Smooth muscle cell (in vitro differentiated cells): ENCODE measurements at regions not wholly inside any gene's neighbourhood (a gene's known extent, or its start where the extent isn't known, plus 50 kb on each side); places are given as distances from the start of the nearest gene placed in this dataset.

Source experiments
- DNase-seq: peaks from one replicate; lab custom pipeline; 2025; ENCODE audit not compliant: unreplicated experiment; lab: John Stamatoyannopoulos, UW
- H2AFZ ChIP-seq: fragments of 200-600 bp; sonication (generic); 2 replicates; pipeline ENCODE4 v1.6.0; 2016; ENCODE audit warnings: antibody characterized with exemption, low read depth, mild to moderate bottlenecking
- H3F3A ChIP-seq: fragments of 200-600 bp; sonication (generic); 2 replicates; pipeline ENCODE4 v1.6.0; 2017; ENCODE audit warnings: antibody characterized with exemption, low read depth
- H3K27ac ChIP-seq: fragments of 200-600 bp; sonication (generic); 2 replicates; pipeline ENCODE4 v1.5.1; 2016; ENCODE audit warnings: low read depth, mild to moderate bottlenecking
- H3K27me3 ChIP-seq: fragments of 200-600 bp; sonication (generic); 2 replicates; pipeline ENCODE4 v1.6.1; 2016; ENCODE audit warnings: low read depth, mild to moderate bottlenecking
- H3K36me3 ChIP-seq: fragments of 200-600 bp; sonication (generic); 2 replicates; pipeline ENCODE4 v1.5.1; 2016; ENCODE audit warnings: low read depth
- H3K4me1 ChIP-seq: fragments of 200-600 bp; sonication (generic); 2 replicates; pipeline ENCODE4 v1.5.1; 2016; ENCODE audit warnings: low read depth
- H3K4me2 ChIP-seq: fragments of 200-600 bp; sonication (generic); 2 replicates; pipeline ENCODE4 v1.6.0; 2016; ENCODE audit warnings: mild to moderate bottlenecking
- H3K4me3 ChIP-seq: fragments of 200-600 bp; sonication (generic); 2 replicates; pipeline ENCODE4 v1.5.1; 2016; ENCODE audit warnings: mild to moderate bottlenecking
- H3K79me2 ChIP-seq: fragments of 200-600 bp; sonication (generic); 2 replicates; pipeline ENCODE4 v1.6.0; 2016; ENCODE audit warnings: low read depth, mild to moderate bottlenecking
- H3K9ac ChIP-seq: fragments of 200-600 bp; sonication (generic); 2 replicates; pipeline ENCODE4 v1.6.0; 2016; ENCODE audit warnings: low read depth
- H3K9me3 ChIP-seq: fragments of 200-600 bp; sonication (generic); replicated peaks from 2 replicates; pipeline ENCODE4 v1.5.1; 2016; ENCODE audit warnings: low read depth
- H4K20me1 ChIP-seq: fragments of 200-600 bp; sonication (generic); 2 replicates; pipeline ENCODE4 v1.6.0; 2016; ENCODE audit warnings: low read depth
- WGBS: methylation state at CpG from one replicate; pipeline ENCODE4 v1.1.7; 2016; ENCODE audit warnings: low lambda C conversion rate; 5-methylcytosine and 5-hydroxymethylcytosine counted together
- TF ChIP-seq, protein P1 (sequence below): fragments of 200-600 bp; sonication (generic); IDR thresholded peaks from 2 replicates; pipeline ENCODE4 v1.5.1; 2017; ENCODE audit warnings: borderline replicate concordance, mild to moderate bottlenecking, antibody characterized with exemption; ENCODE audit not compliant: insufficient read depth, poor library complexity, severe bottlenecking

GRCh38 chr3:187550446-187550845 lies 119.7 kb downstream of the SST start:
- Histone ChIP-seq H3K36me3 (no peaks in the 10 kb centered on the region), H3K79me2 (no peaks in the 10 kb centered on the region), H4K20me1 (no peaks in the 10 kb centered on the region), H3K27me3 (no peaks in the 10 kb centered on the region), H2AFZ (no peak overlapping the region), H3K4me1 (no peaks in the 10 kb centered on the region), H3K4me2 (no peak overlapping the region), H3K9ac (no peak overlapping the region), H3F3A (no peaks in the 10 kb centered on the region), H3K4me3 (no peak overlapping the region), H3K9me3 (no peaks in the 10 kb centered on the region), H3K27ac (no peak overlapping the region)
- DNase-seq, result no peak
- WGBS, result 80% methylated on average over 1 of the region's 1 CpG
- TF ChIP-seq, protein P1, sequence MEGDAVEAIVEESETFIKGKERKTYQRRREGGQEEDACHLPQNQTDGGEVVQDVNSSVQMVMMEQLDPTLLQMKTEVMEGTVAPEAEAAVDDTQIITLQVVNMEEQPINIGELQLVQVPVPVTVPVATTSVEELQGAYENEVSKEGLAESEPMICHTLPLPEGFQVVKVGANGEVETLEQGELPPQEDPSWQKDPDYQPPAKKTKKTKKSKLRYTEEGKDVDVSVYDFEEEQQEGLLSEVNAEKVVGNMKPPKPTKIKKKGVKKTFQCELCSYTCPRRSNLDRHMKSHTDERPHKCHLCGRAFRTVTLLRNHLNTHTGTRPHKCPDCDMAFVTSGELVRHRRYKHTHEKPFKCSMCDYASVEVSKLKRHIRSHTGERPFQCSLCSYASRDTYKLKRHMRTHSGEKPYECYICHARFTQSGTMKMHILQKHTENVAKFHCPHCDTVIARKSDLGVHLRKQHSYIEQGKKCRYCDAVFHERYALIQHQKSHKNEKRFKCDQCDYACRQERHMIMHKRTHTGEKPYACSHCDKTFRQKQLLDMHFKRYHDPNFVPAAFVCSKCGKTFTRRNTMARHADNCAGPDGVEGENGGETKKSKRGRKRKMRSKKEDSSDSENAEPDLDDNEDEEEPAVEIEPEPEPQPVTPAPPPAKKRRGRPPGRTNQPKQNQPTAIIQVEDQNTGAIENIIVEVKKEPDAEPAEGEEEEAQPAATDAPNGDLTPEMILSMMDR, result no peak

DNA sequence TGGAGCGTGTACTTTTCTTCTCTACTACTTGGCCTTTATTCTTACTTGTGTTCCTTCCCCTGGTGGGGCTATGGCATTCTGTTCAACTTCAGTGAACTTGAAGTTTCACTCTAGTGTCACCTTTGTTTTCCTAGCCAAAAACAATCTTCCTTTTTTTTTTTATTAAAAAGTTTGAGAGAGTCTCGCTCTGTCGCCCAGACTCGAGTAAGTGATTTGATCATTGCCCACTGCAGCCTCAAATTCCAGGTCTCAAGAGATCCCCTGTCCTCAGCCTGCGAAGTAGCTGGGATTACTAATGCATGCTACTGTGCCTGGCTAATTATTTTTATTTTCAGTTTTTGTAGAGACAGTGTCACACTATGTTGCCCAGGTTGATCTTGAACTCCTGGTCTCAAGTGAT lies 124.8 kb downstream of the SST start:
- no peaks in the 10 kb centered on the region for H3F3A ChIP-seq
- H2AFZ ChIP-seq, result no peak overlapping the region
- H3K4me3 ChIP-seq, result no peak overlapping the region
- H3K4me1 ChIP-seq, result no peaks in the 10 kb centered on the region
- H3K79me2 ChIP-seq, result no peaks in the 10 kb centered on the region
- DNase-seq, result no peak
- TF ChIP-seq, protein P1, result no peak
- H3K4me2 ChIP-seq, result no peak overlapping the region
- WGBS, result 96% methylated on average over 5 of the region's 5 CpGs
- no peak overlapping the region for H3K27ac ChIP-seq
- no peaks in the 10 kb centered on the region for H3K9me3 ChIP-seq
- H3K27me3 ChIP-seq, result no peaks in the 10 kb centered on the region
- no peaks in the 10 kb centered on the region for H3K36me3 ChIP-seq
- no peaks in the 10 kb centered on the region for H4K20me1 ChIP-seq
- H3K9ac ChIP-seq, result no peak overlapping the region

DNA sequence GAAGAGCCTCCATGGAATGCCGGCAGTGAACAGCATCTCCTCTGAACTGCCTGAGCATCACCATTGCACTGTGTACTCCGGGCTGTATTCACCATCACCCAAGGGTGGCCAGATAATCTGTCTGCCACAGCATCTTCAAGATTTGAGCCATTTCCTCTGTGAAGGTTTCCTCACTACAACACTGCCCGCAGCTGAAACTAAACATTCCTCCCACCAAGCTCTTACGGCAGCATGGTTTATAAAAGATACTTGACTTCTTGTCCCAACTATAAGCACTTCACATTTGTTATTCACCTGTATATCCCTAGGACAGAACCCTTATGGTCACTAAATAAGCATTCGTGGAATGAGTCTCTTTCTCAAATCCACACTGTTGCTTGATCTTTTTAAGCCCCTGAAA lies 125.9 kb downstream of the SST start:
- Histone ChIP-seq H3K9ac (no peak overlapping the region), H3K27ac (no peak overlapping the region), H4K20me1 (no peaks in the 10 kb centered on the region), H2AFZ (no peak overlapping the region), H3K9me3 (no peaks in the 10 kb centered on the region), H3K4me2 (no peak overlapping the region), H3K27me3 (no peaks in the 10 kb centered on the region), H3K4me3 (no peak overlapping the region), H3K36me3 (no peaks in the 10 kb centered on the region), H3K4me1 (no peaks in the 10 kb centered on the region), H3K79me2 (no peaks in the 10 kb centered on the region), H3F3A (no peaks in the 10 kb centered on the region)
- TF ChIP-seq, protein P1, result no peak
- no peak for DNase-seq
- 94% methylated on average over 5 of the region's 5 CpGs for WGBS

GRCh38 chr3:187540847-187541246 lies 129.3 kb downstream of the SST start:
- TF ChIP-seq, protein P1, result no peak
- Histone ChIP-seq H3K4me1 (no peaks in the 10 kb centered on the region), H3K4me3 (no peak overlapping the region), H3K27ac (no peak overlapping the region), H3K9me3 (no peaks in the 10 kb centered on the region), H3K36me3 (no peaks in the 10 kb centered on the region), H2AFZ (no peak overlapping the region), H3F3A (no peaks in the 10 kb centered on the region), H4K20me1 (no peaks in the 10 kb centered on the region), H3K79me2 (no peaks in the 10 kb centered on the region), H3K27me3 (no peaks in the 10 kb centered on the region), H3K4me2 (no peak overlapping the region), H3K9ac (no peak overlapping the region)
- no peak for DNase-seq
- 90% methylated on average over 6 of the region's 6 CpGs for WGBS
